ENCODE measurements at regions not wholly inside any gene's neighbourhood (a gene's known extent, or its start where the extent isn't known, plus 50 kb on each side); places are given as distances from the start of the nearest gene placed in this dataset.

GRCh38 chrX:97787311-97787710 is 903.6 kb downstream of the RPA4 start:
- DNase-seq: no peak

- no peak for DNase-seq
Measured at GRCh38 chrX:97787849-97788248, 904.1 kb downstream of the RPA4 start.

DNA sequence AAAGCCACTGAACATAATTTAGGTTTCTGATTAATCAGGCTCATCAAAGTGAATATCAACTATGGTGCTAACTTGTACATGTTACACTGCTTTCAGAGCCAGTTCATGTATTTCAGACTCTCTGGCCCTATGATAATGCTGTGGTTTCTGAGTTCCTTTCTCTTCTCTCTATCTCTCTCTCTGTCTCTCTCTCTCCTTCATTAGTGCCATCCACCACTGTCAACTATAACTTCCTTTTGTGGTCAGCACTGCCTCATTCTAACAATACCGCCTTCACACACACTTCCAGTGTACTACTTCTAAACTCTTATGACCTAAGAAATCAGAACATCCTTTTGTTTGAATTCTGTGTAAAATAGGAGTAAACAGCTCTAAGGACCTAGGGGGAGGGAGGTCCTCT is 907.1 kb downstream of the RPA4 start:
- no peak for DNase-seq

GRCh38 chrX:97797076-97797475 is 913.4 kb downstream of the RPA4 start:
- DNase-seq: no peak

- no peak for DNase-seq
Measured at GRCh38 chrX:97806238-97806637, 922.5 kb downstream of the RPA4 start.

DNA sequence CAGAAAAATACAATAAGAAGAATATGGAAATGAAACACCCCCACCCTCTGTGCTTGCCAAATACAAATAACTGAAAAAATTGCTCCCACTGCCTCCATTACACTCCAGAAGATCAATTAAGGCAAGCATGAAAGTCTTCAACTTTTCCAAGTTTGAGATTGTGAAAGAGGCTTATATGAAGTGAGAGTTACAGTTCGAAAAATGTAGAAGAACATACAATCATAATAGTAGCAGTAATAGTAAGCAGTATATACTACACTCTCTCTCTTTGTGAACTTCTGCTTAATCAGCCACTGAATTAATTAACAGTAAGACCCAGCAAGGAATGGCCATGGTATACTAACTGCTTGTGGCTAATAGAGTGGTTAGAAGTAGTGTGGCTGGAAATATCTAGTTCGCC is 923.2 kb downstream of the RPA4 start:
- DNase-seq: no peak

DNA sequence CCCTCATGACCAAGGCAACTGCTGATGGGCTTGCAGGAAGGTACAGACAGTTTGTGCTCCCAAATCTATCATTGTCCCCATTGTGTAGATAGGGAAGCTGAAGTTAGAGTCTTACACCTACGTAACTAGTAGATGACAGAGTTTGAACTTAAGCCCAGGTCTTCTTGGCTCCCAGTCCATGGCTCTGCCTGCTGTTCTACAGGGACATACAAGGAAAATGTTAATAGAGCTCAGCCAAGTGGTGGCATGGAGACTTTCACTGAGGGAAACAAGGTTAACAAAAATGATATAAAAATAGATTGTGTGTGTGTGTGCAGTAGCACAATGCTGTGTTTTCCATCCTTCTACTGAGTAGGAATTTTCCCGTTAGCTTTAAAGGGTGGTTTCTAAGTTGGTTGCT is 936.5 kb downstream of the RPA4 start:
- DNase-seq: no peak

- DNase-seq: no peak
Measured at GRCh38 chrX:97828471-97828870, 944.8 kb downstream of the RPA4 start.

DNA sequence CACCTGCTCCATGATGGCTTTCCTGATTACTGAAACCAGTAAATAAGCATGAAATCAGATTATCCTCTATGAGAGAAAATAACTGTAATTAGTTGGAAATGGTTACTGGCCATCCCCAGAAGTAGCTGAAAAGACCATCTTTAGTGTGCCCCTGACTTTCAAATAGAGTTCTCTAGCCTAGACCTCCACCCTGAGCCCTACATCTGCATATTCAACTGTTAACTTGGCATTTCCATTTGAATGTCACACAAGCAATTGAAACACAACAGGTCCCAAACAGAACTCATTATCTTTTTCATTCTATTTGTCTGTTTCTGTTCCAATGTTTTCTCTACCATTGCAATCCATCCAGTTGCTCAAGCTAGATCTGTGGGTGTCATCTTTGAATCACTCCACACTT is 952.3 kb downstream of the RPA4 start:
- no peak for DNase-seq

DNA sequence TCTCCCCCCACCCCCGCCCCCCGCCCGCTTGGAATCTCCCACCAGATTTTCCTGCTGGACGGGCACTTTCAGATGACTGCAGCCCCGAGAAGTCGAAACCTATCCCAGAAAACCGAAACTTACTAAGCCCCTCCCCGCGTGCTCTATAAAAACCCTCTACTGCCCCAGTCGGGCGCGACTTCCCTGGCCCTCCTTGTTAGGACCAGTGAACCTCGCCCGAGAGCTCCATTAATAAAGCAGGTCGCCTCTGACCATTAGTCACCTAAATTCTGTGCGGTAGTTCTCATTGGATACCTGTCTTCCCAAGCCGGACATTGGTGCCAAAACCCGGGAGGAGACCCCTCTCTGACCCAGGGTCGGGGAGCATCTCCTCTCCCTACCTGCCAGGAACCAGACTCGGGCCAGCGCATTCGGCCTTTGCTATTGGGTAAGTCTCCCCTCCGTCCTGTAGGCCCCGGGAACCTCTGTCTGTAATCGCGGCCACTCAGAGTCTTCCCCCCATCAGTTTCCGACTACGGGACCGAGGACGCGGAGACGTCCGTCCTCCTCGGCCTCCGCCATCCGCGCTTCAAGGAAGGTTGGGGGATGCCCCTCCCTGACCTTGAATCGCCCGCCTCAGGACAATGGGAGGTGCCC is 958.0 kb downstream of the RPA4 start:
- no peak for DNase-seq

GRCh38 chrX:97842468-97843199 is 958.9 kb downstream of the RPA4 start:
- no peak for DNase-seq

DNA sequence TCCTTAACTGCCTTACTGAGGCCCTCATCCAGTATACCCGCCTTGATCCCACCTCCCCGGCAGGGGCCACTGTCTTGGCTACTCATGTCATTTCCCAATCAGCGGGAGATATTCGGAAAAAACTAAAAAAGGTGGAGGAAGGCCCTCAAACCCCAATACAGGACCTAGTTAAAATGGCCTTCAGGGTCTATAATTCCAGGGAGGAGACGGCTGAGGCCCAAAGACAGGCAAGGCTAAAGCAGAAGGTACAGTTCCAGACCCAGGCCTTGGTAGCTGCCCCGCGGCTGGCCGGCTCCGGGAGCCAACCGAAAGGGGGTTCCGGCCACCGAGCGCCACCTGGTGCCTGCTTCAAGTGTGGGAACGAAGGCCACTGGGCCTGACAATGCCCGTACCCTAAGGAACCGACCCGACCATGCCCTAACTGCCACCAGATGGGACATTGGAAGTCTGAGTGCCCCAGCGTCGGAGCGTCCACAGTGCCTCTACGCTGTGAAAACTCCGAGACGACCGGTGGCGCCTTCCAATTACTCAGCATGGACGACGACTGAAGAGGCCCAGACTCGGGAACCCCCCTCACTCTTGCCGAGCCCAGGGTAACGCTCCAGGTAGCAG is 959.6 kb downstream of the RPA4 start:
- DNase-seq: no peak

DNA sequence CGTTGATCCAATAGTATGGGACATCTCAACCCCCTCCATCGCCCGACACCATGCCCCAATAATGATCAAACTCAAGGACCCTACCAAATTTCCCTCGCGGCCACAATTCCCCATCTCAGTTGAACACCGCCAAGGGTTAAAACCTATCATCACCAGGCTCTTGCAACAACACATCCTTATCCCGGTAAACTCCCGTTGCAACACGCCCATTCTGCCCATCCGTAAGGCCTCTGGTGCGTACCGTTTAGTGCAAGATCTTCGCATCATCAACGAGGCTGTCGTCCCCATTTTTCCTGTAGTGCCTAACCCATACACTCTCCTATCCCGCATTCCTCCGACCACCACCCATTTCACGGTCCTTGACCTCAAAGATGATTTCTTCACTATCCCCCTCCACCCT is 960.5 kb downstream of the RPA4 start:
- DNase-seq: no peak

DNA sequence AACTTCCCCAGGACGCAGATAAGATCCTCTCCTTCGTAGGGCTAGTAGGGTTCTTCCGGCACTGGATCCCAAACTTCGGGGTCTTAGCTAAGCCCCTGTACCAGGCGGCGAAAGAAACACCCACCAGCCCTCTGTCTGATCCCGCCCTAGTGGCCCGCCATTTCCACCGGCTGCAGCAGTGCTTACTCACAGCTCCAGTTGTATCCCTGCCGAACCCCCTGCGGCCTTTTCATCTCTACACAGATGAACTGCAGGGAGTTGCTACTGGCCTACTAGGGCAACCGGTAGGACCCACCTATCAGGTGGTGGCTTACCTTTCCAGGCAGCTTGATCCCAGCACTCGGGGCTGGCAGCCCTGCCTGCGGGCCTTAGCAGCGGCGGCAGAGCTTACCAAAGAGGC is 961.2 kb downstream of the RPA4 start:
- DNase-seq: no peak

- no peak for DNase-seq
Measured at GRCh38 chrX:97845451-97845850, 961.7 kb downstream of the RPA4 start.

- DNase-seq: no peak
Measured at GRCh38 chrX:97846228-97846627, 962.5 kb downstream of the RPA4 start.

DNA sequence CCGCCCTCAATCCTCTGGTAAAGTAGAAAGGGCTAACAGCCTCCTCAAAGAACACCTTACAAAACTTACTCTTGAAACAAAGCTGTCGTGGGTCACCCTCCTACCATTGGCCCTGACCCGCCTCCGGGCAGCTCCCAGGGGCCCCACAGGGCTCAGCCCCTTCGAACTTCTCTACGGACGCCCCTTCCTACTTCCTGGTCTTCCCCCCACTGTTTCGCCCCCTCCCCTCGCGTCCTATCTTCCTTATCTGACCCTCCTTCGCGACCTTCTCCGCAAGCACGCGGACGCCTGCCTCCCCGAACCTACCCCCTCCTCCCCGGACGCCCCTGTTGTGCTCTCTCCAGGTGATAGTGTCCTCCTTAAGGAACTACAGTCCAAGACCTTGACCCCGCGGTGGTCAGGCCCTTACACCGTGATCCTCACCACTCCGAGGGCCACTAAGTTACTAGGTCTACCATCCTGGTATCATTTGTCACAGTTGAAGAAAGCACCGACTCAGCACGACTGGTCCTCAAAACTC is 963.1 kb downstream of the RPA4 start:
- DNase-seq: no peak

DNA sequence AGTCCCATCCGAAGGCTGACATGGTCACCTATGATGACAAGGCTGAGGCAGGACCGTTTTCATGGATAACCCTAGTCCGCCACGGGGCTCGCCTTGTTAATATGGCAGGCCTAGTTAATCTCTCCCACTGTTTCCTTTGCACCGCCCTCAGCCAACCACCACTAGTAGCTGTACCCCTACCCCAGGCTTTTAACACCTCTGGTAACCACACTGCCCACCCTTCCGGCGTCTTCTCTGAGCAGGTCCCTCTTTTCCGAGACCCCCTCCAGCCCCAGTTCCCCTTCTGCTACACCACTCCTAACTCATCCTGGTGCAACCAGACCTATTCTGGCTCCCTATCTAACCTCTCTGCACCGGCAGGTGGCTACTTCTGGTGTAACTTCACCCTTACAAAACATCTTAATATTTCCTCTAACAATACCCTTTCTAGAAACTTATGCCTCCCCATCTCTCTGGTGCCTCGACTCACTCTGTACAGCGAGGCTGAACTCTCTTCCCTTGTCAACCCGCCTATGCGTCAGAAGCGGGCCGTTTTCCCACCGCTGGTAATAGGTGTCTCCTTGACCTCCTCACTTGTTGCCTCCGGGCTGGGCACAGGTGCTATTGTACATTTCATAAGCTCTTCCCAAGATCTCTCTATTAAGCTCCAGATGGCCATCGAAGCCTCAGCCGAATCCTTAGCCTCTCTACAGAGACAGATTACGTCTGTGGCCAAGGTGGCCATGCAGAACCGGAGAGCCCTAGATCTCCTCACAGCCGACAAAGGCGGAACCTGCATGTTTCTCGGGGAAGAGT is 964.4 kb downstream of the RPA4 start:
- no peak for DNase-seq

DNA sequence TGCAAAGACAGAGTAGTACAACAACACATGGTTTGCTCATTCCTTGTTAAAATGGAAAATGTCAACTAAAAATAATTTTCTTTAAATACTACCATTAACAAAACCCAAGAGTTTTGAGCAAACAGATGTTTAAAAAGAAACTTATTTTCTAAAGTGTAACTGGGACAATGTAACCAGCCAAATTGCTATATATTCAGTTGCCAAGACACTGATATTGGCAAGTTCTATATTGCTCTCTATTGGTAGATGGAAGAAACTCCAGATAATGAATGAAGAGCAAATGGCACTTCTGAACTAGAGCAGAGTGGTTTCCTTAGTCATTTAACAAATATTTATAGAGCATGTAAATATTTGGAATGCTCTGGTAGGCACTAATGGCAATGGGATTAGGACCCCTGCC is 966.2 kb downstream of the RPA4 start:
- DNase-seq: no peak

- no peak for DNase-seq
Measured at GRCh38 chrX:97850911-97851310, 967.2 kb downstream of the RPA4 start.

DNA sequence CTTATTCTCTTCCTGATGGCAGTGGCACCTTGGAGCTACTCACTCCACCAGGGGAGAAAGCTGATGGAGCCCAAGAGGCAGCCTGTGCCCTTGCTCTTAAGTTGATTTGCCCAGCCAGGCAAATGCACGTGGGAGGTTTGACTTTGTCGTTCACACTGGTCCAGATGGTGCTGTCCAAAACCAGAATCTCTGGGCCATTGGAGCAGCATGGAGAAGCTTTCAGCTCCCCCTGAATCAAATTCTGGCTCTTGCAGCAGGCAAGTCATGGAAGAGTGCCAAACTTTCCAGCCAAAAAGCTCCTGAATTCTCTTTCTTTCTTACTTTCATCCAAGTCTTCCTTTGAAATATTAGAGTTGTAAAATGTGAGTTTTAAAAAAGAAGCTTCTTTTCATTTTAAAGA is 970.4 kb downstream of the RPA4 start:
- no peak for DNase-seq

GRCh38 chrX:97858592-97858991 is 974.9 kb downstream of the RPA4 start:
- no peak for DNase-seq

- no peak for DNase-seq
Measured at GRCh38 chrX:97860226-97860625, 976.5 kb downstream of the RPA4 start.
